CD4-positive, CD25-positive, alpha-beta regulatory T cell (primary cell): ENCODE measurements at regions not wholly inside any gene's neighbourhood (a gene's known extent, or its start where the extent isn't known, plus 50 kb on each side); places are given as distances from the start of the nearest gene placed in this dataset.

Experiments used
- ATAC-seq, 2 donors: fragments of 150-1000 bp; cut with Tn5 transposase; one replicate each; pipeline ENCODE4 v1.10.0; 2021; ENCODE audit warnings: low read depth in 2 of 2, moderate number of reproducible peaks in 2 of 2, moderate library complexity in 1 of 2
- DNase-seq, 3 donors: peaks; one replicate each; pipeline versions ENCODE4 v3.0.0 to v3.0.0-alpha.2; 2012 to 2022; ENCODE audit warnings: mixed read lengths in 1 of 3
- H3K27ac ChIP-seq: one replicate; pipeline ENCODE4 v1.7.0; 2013; ENCODE audit warnings: mild to moderate bottlenecking, low read length; ENCODE audit not compliant: insufficient read depth, poor library complexity, severe bottlenecking
- H3K27me3 ChIP-seq: one replicate; pipeline ENCODE4 v1.7.0; 2013; ENCODE audit warnings: low read length; ENCODE audit not compliant: control insufficient read depth, insufficient read depth
- H3K36me3 ChIP-seq: one replicate; pipeline ENCODE4 v1.7.0; 2013; ENCODE audit warnings: mild to moderate bottlenecking, low read length, moderate library complexity; ENCODE audit not compliant: control insufficient read depth, insufficient read depth
- H3K4me1 ChIP-seq: 2 replicates; pipeline ENCODE4 v1.7.0; 2013; ENCODE audit warnings: mild to moderate bottlenecking, low read length; ENCODE audit not compliant: insufficient read depth, control insufficient read depth, poor library complexity, severe bottlenecking
- H3K4me3 ChIP-seq: one replicate; pipeline ENCODE4 v1.7.0; 2013; ENCODE audit warnings: low read depth, mild to moderate bottlenecking, low read length, moderate library complexity
- H3K9me3 ChIP-seq, 2 experiments: 1 replicate in 1 of 2; 2 replicates in 1 of 2; pipeline ENCODE4 v1.7.0; 2013; ENCODE audit warnings: low read length in 2 of 2, mild to moderate bottlenecking in 1 of 2, moderate library complexity in 1 of 2; ENCODE audit not compliant: control insufficient read depth in 2 of 2
- H3K27ac Mint-ChIP-seq, 3 donors: one replicate each; pipeline ENCODE4 v1.8.0; 2020 to 2022; ENCODE audit warnings: mild to moderate bottlenecking in 3 of 3, mixed read lengths in 3 of 3, moderate library complexity in 2 of 3
- H3K27me3 Mint-ChIP-seq: one replicate; pipeline ENCODE4 v1.8.0; 2022; ENCODE audit warnings: mild to moderate bottlenecking, mixed read lengths
- H3K36me3 Mint-ChIP-seq: one replicate; pipeline ENCODE4 v1.8.0; 2020; ENCODE audit warnings: mixed read lengths
- H3K4me1 Mint-ChIP-seq, 4 donors: one replicate each; pipeline ENCODE4 v1.8.0; 2020 to 2022; ENCODE audit warnings: mixed read lengths in 4 of 4, mild to moderate bottlenecking in 1 of 4
- H3K4me3 Mint-ChIP-seq, 4 donors: one replicate each; pipeline ENCODE4 v1.8.0; 2020 to 2022; ENCODE audit warnings: mild to moderate bottlenecking in 4 of 4, mixed read lengths in 4 of 4, moderate library complexity in 3 of 4
- H3K9me3 Mint-ChIP-seq, 7 donors: one replicate each; pipeline ENCODE4 v1.8.0; 2020 to 2022; ENCODE audit warnings: mixed read lengths in 7 of 7, mild to moderate bottlenecking in 3 of 7, moderate library complexity in 2 of 7

GRCh38 chr11:27857014-27857413 is 156.8 kb upstream of the BDNF start:
- no peaks in the 10 kb centered on the region for H3K36me3 Mint-ChIP-seq
- H3K4me3 Mint-ChIP-seq, result no peak overlapping the region
- no peak for ATAC-seq
- Histone ChIP-seq H3K27me3 (no peaks in the 10 kb centered on the region), H3K36me3 (no peaks in the 10 kb centered on the region), H3K4me3 (no peak overlapping the region), H3K27ac (no peak overlapping the region), H3K9me3 (no peaks in the 10 kb centered on the region), H3K4me1 (no peaks in the 10 kb centered on the region)
- peaks cover 0 to 6% (median 4%) of the 10 kb centered on the region in 7 donors for H3K9me3 Mint-ChIP-seq
- H3K27me3 Mint-ChIP-seq, result no peaks in the 10 kb centered on the region
- no peak for DNase-seq
- H3K27ac Mint-ChIP-seq, result no peak overlapping the region
- no peaks in the 10 kb centered on the region for H3K4me1 Mint-ChIP-seq

- no peaks in the 10 kb centered on the region for H3K4me1 ChIP-seq
- no peaks in the 10 kb centered on the region for H3K4me1 Mint-ChIP-seq
- no peaks in the 10 kb centered on the region for H3K9me3 ChIP-seq
- no peak overlapping the region for H3K27ac ChIP-seq
- no peaks in the 10 kb centered on the region for H3K36me3 ChIP-seq
- H3K9me3 Mint-ChIP-seq, result peaks cover 0 to 9% (median 3%) of the 10 kb centered on the region in 7 donors
- H3K36me3 Mint-ChIP-seq, result no peaks in the 10 kb centered on the region
- DNase-seq, result no peak
- ATAC-seq, result no peak
- no peak overlapping the region for H3K4me3 Mint-ChIP-seq
- H3K4me3 ChIP-seq, result no peak overlapping the region
- no peaks in the 10 kb centered on the region for H3K27me3 Mint-ChIP-seq
- H3K27me3 ChIP-seq, result no peaks in the 10 kb centered on the region
- H3K27ac Mint-ChIP-seq, result no peak overlapping the region
Measured at GRCh38 chr11:27848423-27848822, 148.2 kb upstream of the BDNF start.

- Mint-ChIP-seq H3K9me3 (peaks cover 0 to 9% (median 1%) of the 10 kb centered on the region in 7 donors), H3K27ac (peak overlapping the region in 1 of 3 donors; percentile 63)
Measured at GRCh38 chr11:27847496-27847895, 147.2 kb upstream of the BDNF start.

DNA sequence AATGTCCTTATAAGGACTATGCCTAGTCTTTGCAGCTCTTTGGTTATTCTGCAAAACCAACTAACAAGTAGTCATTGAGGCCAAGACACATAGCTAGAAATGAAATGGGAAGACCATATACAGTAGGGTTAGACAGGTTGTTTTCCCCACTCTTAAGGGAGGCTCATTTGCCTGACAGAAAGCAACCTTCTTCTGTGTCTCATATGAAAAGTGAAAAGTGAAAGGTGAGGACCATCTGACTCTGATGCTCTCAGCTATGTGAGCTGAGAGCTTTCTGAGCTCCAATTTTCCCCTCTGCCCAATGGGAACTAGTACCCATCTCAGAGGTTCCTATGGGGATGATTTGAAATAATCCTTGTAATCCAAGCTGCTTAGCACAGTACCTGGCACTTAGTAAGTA is 142.0 kb upstream of the BDNF start:
- Mint-ChIP-seq H3K27ac (no peak overlapping the region), H3K36me3 (no peaks in the 10 kb centered on the region), H3K4me1 (no peaks in the 10 kb centered on the region), H3K27me3 (no peaks in the 10 kb centered on the region), H3K4me3 (no peak overlapping the region), H3K9me3 (peaks cover 0 to 9% (median 0%) of the 10 kb centered on the region in 7 donors)
- no peaks in the 10 kb centered on the region for H3K27me3 ChIP-seq
- H3K4me1 ChIP-seq, result no peaks in the 10 kb centered on the region
- H3K27ac ChIP-seq, result no peak overlapping the region
- ATAC-seq, result no peak
- no peaks in the 10 kb centered on the region for H3K9me3 ChIP-seq
- DNase-seq, result no peak
- no peaks in the 10 kb centered on the region for H3K36me3 ChIP-seq
- no peak overlapping the region for H3K4me3 ChIP-seq

More at GRCh38 chr11:27847496-27847895, 147.2 kb upstream of the BDNF start:
- DNase-seq, result no peak
- H3K27me3 Mint-ChIP-seq, result no peaks in the 10 kb centered on the region
- no peaks in the 10 kb centered on the region for H3K4me1 Mint-ChIP-seq
- no peak overlapping the region for H3K4me3 Mint-ChIP-seq
- no peak overlapping the region for H3K27ac ChIP-seq
- ATAC-seq, result no peak
- H3K4me1 ChIP-seq, result no peaks in the 10 kb centered on the region
- H3K9me3 ChIP-seq, result no peaks in the 10 kb centered on the region
- no peak overlapping the region for H3K4me3 ChIP-seq
- H3K36me3 ChIP-seq, result no peaks in the 10 kb centered on the region
- H3K27me3 ChIP-seq, result no peaks in the 10 kb centered on the region
- no peaks in the 10 kb centered on the region for H3K36me3 Mint-ChIP-seq

DNA sequence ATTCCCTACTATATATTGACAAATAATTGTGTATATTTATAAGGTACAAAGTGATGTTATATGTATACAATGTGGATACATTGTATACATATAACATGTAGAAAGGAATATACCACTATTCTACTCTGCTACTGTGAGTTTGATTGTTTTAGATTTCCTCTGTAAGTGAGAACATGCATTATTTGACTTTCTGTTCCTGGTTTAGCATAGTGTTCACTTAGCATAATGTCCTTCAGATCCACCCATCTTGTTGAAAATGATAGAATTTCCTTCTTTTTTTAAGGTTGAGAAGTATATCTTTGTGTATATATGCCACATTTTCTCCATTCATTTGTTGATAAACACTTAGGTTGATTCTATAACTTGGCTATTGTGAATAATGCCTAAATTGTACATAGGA is 140.8 kb upstream of the BDNF start:
- no peak overlapping the region for H3K4me3 ChIP-seq
- H3K27ac Mint-ChIP-seq, result no peak overlapping the region
- no peaks in the 10 kb centered on the region for H3K4me1 ChIP-seq
- no peak for ATAC-seq
- H3K4me3 Mint-ChIP-seq, result no peak overlapping the region
- H3K36me3 ChIP-seq, result no peaks in the 10 kb centered on the region
- no peaks in the 10 kb centered on the region for H3K27me3 Mint-ChIP-seq
- no peak overlapping the region for H3K27ac ChIP-seq
- H3K9me3 Mint-ChIP-seq, result peaks cover 0 to 9% (median 3%) of the 10 kb centered on the region in 7 donors
- no peaks in the 10 kb centered on the region for H3K36me3 Mint-ChIP-seq
- DNase-seq, result no peak
- H3K27me3 ChIP-seq, result no peaks in the 10 kb centered on the region
- H3K4me1 Mint-ChIP-seq, result no peaks in the 10 kb centered on the region
- no peaks in the 10 kb centered on the region for H3K9me3 ChIP-seq

- H3K36me3 ChIP-seq, result no peaks in the 10 kb centered on the region
- Mint-ChIP-seq H3K36me3 (no peaks in the 10 kb centered on the region), H3K27me3 (no peaks in the 10 kb centered on the region), H3K4me1 (no peaks in the 10 kb centered on the region), H3K4me3 (no peak overlapping the region), H3K9me3 (peaks cover 0 to 5% (median 0%) of the 10 kb centered on the region in 7 donors), H3K27ac (no peak overlapping the region)
- H3K9me3 ChIP-seq, result no peaks in the 10 kb centered on the region
- no peak overlapping the region for H3K27ac ChIP-seq
- H3K27me3 ChIP-seq, result no peaks in the 10 kb centered on the region
- H3K4me3 ChIP-seq, result no peak overlapping the region
- no peak for ATAC-seq
- no peak for DNase-seq
- no peaks in the 10 kb centered on the region for H3K4me1 ChIP-seq
Measured at GRCh38 chr11:27839226-27839913, 139.1 kb upstream of the BDNF start.

DNA sequence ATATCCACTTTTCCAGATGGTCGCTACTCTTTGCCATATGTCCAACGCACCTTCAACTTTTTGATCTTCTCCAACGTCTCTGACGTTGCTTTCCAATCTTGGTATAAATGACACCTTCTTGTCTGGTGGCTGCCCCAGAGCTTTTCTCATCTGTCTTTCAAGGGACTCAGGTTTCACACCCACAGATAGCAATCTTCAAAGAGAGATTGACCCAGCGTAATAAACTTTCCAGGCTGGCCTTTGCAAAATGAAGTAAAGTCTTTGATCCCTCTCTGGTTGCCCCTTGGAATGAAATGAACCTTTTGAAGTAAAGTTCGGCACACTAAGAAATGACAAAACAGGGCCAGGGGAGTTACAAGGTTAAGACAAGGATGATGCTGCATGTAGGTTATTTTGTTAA is 138.4 kb upstream of the BDNF start:
- Histone ChIP-seq H3K4me3 (no peak overlapping the region), H3K27me3 (no peaks in the 10 kb centered on the region), H3K4me1 (no peaks in the 10 kb centered on the region), H3K9me3 (no peaks in the 10 kb centered on the region), H3K36me3 (no peaks in the 10 kb centered on the region), H3K27ac (no peak overlapping the region)
- Mint-ChIP-seq H3K4me3 (no peak overlapping the region), H3K9me3 (peaks cover 0 to 5% (median 0%) of the 10 kb centered on the region in 7 donors), H3K36me3 (no peaks in the 10 kb centered on the region), H3K27ac (no peak overlapping the region), H3K27me3 (no peaks in the 10 kb centered on the region), H3K4me1 (no peaks in the 10 kb centered on the region)
- no peak for ATAC-seq
- no peak for DNase-seq

DNA sequence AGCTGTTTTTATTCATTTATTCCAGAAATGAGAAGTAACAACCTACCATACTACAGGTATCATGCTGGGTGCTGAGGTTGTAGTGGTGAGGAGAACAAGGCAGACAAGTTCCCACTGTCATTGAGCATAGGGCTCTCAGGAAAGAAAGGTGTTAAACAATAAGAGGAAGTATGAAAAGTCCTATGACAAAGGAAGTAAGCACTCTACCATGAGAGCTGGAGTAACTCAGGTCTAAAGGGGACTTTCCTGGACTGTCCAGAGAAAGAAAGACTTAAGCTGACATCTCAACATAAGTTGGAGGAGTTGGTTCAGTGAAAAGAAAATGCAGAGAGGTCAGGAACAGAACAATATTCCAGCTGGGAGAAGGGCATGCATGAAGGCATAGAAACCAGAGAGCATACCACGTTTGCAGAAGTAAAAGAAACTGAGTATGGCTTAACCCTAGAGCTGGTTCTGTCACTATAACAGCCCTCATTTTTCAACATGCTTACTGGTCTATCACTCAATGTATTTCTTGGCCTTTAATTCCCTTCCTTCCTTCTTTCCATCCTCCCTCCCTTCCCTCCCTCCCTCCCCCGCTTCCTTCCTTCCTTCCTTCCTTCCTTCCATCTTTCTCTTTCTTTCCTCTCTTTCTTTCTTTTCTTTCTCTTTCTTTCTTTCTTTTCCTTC is 137.8 kb upstream of the BDNF start:
- H3K36me3 ChIP-seq, result no peaks in the 10 kb centered on the region
- no peak overlapping the region for H3K27ac Mint-ChIP-seq
- H3K27me3 Mint-ChIP-seq, result no peaks in the 10 kb centered on the region
- H3K4me1 ChIP-seq, result no peaks in the 10 kb centered on the region
- H3K36me3 Mint-ChIP-seq, result no peaks in the 10 kb centered on the region
- no peak overlapping the region for H3K4me3 Mint-ChIP-seq
- no peaks in the 10 kb centered on the region for H3K9me3 ChIP-seq
- ATAC-seq (no peak), DNase-seq (no peak)
- H3K9me3 Mint-ChIP-seq, result peaks cover 0 to 5% (median 0%) of the 10 kb centered on the region in 7 donors
- H3K4me3 ChIP-seq, result no peak overlapping the region
- H3K27ac ChIP-seq, result no peak overlapping the region
- no peaks in the 10 kb centered on the region for H3K4me1 Mint-ChIP-seq
- no peaks in the 10 kb centered on the region for H3K27me3 ChIP-seq
